ENCODE measurements at regions not wholly inside any gene's neighbourhood (a gene's known extent, or its start where the extent isn't known, plus 50 kb on each side); places are given as distances from the start of the nearest gene placed in this dataset.
"Not testable (repeated sequence)": the region's sequence is repeated elsewhere in the genome, so short reads cannot be mapped to it uniquely, and the experiment has no call there.

DNA sequence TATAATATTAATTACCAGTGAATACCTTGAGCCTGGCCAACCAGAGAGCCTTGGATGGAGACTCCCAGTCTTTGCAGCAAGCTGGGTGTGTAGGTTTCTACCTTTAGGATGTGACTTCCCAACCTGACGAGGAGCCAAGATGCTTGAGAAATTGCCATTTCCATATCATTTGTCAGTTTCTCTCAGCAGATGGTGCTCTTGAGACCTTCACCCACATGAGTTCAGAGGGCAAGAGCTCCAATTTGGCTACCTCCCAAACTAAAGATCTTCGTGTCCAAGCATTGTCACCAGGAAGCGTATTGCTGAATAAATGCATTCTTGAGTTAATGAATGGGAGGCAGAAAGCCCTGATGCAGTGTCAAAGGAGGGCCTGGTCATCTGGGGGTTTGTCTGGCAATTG lies 106.4 kb upstream of the TBX5 start:
- DNase-seq (ENCODE audit: low read depth): no peak
- in situ Hi-C loops (cut with HindIII; ENCODE audit: low pct_unique_long_range_greater_than_20kb, low sequenced_read_pairs): no loop called here

DNA sequence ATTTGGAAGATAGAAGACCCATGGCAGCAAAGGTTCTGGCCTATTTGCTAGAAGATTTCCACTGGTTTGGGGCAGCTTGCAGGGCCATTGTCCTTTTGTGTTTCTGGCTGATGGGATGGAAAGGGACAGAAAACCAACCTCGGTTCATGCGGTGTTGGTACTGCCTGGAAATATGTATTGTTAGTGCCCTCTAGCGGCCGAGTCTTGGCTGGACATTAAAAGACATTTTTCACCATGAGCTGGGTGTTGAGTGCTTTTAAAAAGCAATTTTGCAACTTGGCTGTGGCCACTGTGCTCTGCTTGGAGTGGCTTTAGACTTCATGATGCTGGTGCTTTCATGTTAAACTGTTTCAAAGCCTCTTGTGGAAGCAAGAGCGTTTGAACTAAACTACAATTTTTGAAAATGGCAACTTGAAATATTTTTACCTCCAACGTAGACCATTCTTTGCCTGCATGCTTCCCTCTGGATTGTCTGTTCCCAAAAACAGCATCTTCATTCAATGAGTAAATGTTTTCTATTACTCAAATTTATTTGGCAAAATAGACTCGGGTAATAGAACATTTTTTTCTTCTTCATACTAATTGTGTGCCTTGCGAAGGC lies 102.7 kb upstream of the TBX5 start:
- DNase-seq (ENCODE audit: low read depth): peak; percentile 33
- in situ Hi-C loops (cut with HindIII; ENCODE audit: low pct_unique_long_range_greater_than_20kb, low sequenced_read_pairs): no loop called here

DNA sequence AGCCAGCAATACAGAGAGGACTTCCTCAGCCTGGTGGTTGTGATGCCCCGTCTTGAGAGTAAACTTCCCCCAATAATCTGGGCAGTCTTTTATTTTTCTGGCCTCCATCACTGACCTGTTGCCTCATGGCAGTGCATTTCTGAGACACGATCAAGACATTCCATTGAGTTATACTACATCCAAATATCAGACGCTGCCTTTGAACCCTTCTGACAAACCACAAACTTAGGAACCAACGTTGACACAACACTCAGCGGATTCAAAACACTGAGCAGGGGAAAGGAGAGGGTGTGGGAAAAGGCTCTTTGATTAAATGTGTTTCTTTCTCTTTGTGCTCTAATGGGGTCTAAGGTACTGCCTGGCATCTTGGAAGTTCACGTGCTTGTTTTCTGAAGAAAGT lies 100.7 kb upstream of the TBX5 start:
- DNase-seq (ENCODE audit: low read depth): no peak
- in situ Hi-C loops (cut with HindIII; ENCODE audit: low pct_unique_long_range_greater_than_20kb, low sequenced_read_pairs): no loop called here

DNA sequence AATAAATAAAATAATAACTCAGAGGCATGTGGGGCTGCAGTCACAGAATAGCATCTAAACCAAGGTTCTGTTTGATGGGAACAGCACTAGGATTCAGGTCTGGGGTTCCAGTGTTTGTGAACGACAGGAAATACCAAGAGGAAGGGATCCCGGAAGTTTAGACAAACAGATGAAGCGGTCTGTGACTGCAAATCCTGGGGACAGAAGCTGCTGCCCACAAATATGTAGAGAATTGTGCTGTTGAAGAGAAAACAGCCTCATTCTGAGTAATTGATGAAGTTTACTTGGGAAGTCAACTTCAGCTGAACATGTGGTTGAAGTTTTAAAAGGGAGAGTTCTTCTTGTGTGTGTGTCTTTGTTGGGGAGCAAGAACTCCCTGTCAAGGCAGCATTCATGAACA lies 98.4 kb upstream of the TBX5 start:
- DNase-seq (ENCODE audit: low read depth): no peak
- in situ Hi-C loops (cut with HindIII; ENCODE audit: low pct_unique_long_range_greater_than_20kb, low sequenced_read_pairs): no loop called here

DNA sequence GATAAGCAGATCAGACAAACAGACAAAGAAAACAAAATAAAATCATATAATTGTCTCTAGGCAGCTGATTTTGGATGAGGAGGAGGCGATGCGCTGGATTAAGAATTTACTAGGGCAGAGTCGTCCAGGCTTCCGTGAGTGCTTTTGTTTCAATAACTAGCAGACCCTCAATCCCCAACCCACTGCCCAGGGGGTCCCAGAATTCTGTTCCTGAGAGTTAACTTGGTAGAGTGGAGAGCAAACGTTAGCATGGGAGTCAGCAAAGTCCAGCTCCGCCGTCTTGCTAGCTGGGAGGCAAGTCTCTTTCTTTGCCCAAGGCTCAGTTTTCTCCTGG lies 95.5 kb upstream of the TBX5 start:
- in situ Hi-C loops (cut with HindIII; ENCODE audit: low pct_unique_long_range_greater_than_20kb, low sequenced_read_pairs): no loop called here
- no peak for DNase-seq (ENCODE audit: low read depth)

DNA sequence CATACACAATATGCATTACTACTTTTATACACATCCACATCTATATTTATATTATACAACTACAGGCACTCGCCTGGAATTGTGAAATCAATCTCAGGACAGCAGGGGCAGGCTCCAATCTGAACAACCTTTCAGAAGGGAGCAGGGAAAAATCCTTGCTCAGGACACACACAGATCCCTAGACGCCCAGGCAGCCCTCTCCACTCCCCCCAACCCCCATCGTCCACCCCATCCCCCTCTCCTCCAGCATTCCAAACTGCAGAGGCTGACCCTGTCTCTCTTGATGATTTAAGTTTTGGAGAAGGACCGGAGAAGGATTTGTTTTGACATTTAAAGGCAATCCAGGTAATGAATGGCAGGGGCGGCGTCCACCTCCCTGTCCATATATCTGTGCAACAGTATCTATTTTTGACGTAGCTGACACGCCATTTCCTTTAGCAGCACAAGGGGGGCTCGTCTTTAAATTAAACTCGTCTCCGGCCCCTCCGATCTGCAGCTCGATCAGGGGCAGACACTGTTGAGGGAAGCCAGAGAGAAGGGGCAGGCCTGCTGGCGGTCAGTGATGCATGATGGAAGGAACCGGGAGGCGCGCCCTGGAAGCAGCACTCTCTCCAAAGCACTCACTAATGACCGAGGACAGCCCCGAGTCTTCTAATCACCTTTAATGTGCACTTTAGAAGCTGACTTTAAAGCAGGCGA lies 95.0 kb upstream of the TBX5 start:
- DNase-seq (ENCODE audit: low read depth): no peak
- in situ Hi-C loops (cut with HindIII; ENCODE audit: low pct_unique_long_range_greater_than_20kb, low sequenced_read_pairs): no loop called here

DNA sequence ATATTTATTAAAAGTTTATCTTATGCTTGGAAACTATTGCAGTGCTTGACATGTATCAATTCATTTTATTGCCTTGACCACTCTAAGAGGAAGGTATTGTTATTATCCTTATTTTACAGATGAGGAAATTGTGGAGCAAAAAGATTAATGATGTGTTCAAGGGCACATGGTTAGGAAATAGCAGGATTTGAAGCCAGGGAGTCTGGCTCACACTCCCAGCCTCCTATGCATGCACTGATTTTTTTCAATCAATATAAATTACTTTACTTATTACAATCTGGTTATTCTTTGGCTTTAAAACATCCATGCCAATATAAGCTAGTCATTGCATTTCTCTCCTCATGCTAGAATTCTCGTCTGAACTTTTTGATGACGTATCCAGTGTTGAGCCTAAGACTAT lies 94.2 kb upstream of the TBX5 start:
- in situ Hi-C loops (cut with HindIII; ENCODE audit: low pct_unique_long_range_greater_than_20kb, low sequenced_read_pairs): no loop called here
- DNase-seq (ENCODE audit: low read depth): no peak

DNA sequence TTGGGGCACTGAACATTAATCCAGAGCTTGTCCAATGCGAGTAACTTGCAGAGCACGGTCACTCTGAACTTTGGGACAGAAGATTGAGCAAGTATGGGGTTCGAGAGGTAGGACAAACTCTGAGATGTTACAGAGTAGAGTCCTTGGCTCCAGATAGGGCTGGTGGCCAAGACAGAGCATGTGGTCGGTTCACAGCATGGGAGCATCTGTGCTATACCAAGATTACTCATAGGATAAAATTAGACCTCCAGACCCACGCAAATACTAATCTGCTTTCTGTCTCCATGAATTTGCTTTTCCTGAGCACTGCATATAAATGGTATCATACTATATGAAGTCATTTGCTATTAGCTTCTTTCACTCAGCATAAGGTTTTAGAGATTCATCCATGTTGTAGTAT lies 93.4 kb upstream of the TBX5 start:
- in situ Hi-C loops (cut with HindIII; ENCODE audit: low pct_unique_long_range_greater_than_20kb, low sequenced_read_pairs): no loop called here

DNA sequence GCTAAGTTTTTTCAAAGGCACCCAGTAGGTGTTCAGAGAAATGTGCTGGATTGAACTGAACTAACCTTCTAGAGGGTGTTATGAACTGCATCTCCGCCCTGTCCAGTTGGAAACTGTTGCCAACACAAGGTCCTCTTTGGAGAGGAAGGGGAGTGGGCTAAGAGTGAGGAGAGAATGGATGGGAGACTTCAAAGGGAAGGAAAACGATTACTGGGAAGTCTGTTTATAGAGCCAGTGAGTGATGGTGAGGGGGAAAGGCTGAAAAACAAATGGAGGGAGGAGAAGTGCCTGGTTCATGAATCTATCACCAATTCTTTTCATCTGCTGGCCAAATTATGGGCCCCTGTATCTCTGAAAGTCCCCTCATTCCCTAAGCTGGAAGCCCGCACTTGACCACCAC lies 86.0 kb upstream of the TBX5 start:
- no peak for DNase-seq (ENCODE audit: low read depth)
- in situ Hi-C loops (cut with HindIII; ENCODE audit: low pct_unique_long_range_greater_than_20kb, low sequenced_read_pairs): no loop called here

More for the DNA sequence above, 93.4 kb upstream of the TBX5 start:
- DNase-seq (ENCODE audit: low read depth): no peak

DNA sequence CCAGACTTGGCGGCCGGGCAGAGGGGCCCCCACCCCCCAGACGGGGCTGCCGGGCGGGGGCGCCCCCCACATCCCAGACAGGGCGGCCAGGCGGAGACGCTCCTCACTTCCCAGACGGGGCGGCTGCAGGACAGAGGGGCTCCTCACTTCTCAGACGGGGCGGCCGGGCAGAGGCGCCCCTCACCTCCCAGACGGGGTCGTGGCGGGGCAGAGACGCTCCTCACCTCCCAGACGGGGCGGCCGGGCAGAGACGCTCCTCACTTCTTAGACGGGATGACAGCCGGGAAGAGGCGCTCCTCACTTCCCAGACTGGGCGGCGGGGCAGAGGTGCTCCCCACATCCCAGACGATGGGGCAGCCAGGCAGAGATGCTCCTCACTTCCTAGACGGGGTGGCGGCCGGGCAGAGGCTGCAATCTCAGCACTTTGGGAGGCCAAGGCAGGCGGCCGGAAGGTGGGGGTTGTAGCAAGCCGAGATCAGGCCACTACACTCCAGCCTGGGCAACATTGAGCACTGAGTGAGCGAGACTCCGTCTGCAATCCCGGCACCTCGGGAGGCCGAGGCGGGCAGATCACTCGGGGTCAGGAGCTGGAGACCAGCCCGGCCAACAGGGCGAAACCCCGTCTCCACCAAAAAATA lies 79.0 kb upstream of the TBX5 start:
- in situ Hi-C loops (cut with HindIII; ENCODE audit: low pct_unique_long_range_greater_than_20kb, low sequenced_read_pairs): not testable (repeated sequence)

DNA sequence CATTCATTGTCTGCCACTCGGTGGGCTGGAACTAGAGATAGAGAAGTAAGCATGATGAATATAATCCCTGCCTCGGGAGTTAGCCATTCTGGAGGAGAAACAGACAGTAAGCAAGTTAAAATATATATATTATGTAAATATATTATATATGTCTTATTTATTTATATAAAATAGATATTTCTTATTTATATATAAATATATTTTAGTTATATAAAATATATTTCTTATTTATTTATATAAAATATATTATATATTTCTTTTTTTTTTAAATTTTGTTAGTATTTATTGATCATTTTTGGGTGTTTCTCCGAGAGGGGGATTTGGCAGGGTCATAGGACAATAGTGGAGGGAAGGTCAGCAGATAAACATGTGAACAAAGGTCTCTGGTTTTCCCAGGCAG lies 78.1 kb upstream of the TBX5 start:
- DNase-seq (ENCODE audit: low read depth): no peak
- in situ Hi-C loops (cut with HindIII; ENCODE audit: low pct_unique_long_range_greater_than_20kb, low sequenced_read_pairs): no loop called here

More for the DNA sequence above, 79.0 kb upstream of the TBX5 start:
- DNase-seq (ENCODE audit: low read depth): not testable (repeated sequence)

DNA sequence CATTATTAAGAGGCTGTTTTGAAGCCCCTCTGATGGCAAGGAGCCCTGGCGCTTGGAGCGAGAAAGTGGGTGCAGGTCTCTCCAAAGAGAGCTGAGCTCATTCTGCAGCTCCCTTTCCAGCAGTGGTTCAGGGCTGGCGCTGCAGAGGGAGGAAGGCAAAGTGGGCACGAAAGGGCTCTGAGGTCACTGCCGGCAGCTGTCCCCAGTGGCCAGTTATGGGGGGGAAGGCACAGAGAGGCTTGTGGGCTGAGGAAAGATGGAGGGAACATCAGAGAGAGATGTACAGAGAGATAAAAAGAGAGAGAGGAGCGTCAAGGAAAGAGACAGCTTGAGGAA lies 75.2 kb upstream of the TBX5 start:
- no peak for DNase-seq (ENCODE audit: low read depth)
- in situ Hi-C loops (cut with HindIII; ENCODE audit: low pct_unique_long_range_greater_than_20kb, low sequenced_read_pairs): no loop called here

DNA sequence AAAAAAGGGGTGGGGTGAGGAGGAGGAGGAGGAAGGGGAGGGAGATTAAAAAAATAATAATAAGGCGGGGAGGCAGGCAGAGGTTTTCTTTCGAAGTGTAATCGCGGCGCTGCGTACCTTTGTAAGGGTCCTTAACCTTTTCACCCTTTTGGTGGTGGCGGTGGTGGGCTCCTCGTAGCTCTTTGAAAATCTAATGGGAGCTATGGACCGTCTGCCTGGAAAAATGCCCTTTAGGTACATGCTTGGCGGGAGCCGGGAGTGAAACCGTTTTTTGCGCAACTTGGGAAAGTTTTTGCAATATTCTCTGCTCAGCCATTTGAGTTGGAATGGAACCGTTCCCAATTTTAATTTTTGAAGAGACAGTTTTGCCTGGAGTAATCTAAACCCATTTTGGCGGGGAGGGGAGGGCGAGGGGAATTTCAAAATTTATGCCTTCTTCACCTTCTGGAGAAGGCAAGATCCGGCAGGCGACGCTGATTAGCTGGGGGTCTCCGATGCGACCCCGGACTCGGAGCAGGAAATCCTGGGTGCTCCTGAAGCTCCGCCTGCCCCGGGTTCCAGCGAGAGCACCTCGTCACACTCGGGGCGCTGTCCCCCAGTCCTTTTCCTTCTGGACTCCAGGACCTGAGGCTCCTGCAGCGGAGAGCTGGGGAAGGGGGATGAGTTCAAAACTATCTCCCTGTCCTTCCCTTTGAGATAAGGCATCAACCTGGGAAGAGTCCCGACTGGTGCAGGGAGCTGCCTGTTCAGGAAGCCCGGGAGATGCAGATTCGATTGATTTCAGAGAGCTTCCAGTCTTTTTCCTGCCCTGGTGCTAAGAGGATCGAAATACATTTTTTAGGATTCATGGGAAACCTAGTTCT lies 74.6 kb upstream of the TBX5 start:
- in situ Hi-C loops (cut with HindIII; ENCODE audit: low pct_unique_long_range_greater_than_20kb, low sequenced_read_pairs): no loop called here
- no peak for DNase-seq (ENCODE audit: low read depth)

DNA sequence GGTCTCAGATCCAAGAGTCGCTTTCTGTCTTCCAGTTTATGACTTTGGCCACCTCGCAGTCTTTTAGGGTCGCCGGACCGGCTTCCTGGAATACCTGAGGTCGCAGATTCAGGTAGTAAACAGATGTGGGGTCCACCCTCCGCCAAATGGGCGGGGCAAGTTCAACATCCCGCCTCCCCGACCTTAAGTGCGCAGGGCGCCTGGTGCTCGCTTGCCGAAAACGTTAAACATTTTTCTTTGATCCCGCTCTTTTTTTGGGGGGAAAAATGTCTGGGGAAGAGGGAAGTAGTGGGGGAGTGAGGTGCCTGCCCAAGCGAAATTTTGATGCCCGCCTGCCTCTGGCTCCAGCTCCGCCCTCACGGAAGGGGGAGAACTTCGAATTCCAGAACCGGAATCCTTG lies 73.9 kb upstream of the TBX5 start:
- no peak for DNase-seq (ENCODE audit: low read depth)
- in situ Hi-C loops (cut with HindIII; ENCODE audit: low pct_unique_long_range_greater_than_20kb, low sequenced_read_pairs): no loop called here

DNA sequence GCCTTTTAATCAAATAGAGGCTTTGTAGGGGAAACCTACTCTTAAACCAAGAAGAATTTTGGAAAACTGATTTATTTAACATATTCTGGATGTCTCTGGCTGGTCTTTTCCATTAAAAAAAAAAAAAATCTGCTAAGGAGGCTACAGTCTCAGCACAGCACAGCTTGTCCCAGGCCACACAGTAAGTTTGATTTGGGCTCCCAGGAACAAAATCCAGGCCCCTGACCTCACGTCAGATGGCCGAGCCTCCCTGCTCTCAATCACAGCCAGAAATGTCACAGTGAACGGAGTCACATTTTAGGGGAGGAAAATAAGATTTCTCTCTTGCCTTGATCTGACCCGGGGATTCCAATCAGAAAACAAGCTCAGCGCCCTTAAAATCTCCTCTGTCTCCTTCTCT lies 72.9 kb upstream of the TBX5 start:
- in situ Hi-C loops (cut with HindIII; ENCODE audit: low pct_unique_long_range_greater_than_20kb, low sequenced_read_pairs): no loop called here
- no peak for DNase-seq (ENCODE audit: low read depth)

DNA sequence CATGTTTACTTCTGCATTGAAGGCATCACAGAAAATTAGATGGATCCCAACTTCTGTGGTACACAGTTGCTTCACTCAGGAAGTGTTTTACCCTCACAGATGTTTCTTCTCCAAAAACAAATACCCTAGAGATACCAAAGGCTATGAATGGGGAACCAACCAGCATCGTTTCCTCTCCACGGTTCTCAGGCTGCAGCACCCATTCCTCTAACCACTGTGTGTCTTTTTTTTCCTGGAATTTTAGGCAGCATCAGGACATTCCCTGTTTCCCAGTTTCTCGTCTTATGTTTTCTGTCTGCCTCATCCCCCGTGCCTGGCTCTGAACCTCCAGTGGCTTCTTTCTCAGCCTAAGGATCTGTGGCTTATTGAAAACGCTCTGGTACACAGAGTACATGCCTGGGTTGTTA lies 72.0 kb upstream of the TBX5 start:
- in situ Hi-C loops (cut with HindIII; ENCODE audit: low pct_unique_long_range_greater_than_20kb, low sequenced_read_pairs): no loop called here
- no peak for DNase-seq (ENCODE audit: low read depth)

DNA sequence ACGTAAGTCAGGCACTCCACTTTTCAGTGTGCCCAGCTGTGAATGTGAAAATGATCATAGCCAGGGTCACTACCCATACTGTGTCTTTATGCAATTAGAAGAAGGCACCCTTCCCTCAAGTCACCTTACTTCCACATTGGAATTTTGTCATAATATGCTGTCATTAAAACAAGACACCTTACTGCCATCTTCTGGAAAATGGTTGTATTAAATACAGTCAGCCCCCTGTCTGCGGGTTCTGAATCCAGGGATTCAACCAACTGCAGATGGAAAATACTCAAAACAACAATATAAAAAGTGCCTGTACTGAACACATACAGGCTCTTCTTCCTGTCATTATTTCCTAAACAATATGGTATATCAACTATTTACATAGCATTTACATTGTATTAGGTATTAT lies 70.2 kb upstream of the TBX5 start:
- in situ Hi-C loops (cut with HindIII; ENCODE audit: low pct_unique_long_range_greater_than_20kb, low sequenced_read_pairs): no loop called here

DNA sequence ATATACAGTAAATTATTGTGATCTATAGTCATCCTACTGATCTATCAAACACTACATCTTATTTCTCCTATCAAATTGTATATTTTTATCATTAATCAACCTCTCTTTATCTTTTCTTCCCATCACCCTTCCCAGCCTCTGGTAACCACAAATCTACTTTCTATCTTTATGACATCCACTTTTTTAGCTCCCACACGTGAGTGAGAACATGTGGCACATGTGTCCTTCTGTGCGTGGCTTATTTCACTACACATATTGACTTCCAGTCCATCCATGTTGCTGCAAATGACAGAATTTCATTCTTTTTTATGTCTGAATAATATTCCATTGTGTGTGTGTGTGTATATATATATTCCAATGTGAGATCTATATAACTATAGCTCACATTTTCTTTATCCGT lies 67.8 kb upstream of the TBX5 start:
- in situ Hi-C loops (cut with HindIII; ENCODE audit: low pct_unique_long_range_greater_than_20kb, low sequenced_read_pairs): no loop called here
- no peak for DNase-seq (ENCODE audit: low read depth)

More for the DNA sequence above, 70.2 kb upstream of the TBX5 start:
- peak; percentile 13 for DNase-seq (ENCODE audit: low read depth)

DNA sequence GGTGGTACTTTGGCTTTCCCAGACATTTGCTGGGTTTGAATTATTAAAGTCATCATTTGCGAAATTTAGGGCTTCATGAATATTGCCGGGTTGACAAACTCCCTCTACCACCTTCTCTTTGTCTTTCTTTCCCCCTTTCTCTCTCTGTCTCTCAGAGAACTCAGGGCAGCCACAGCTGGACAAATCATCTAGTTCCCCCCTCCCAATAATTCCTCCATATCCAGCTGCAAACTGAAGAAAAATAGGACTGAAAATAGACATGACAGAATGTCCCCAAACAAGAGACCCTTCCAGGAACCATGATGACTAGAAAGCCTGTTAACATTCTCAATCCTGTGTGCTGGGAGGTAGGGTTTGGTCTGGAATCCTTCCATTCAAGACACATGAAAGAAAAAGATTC lies 67.1 kb upstream of the TBX5 start:
- in situ Hi-C loops (cut with HindIII; ENCODE audit: low pct_unique_long_range_greater_than_20kb, low sequenced_read_pairs): no loop called here
- no peak for DNase-seq (ENCODE audit: low read depth)

Measured in Caki2 (cell line).